GM21360 (cell line): ENCODE measurements at regions not wholly inside any gene's neighbourhood (a gene's known extent, or its start where the extent isn't known, plus 50 kb on each side); places are given as distances from the start of the nearest gene placed in this dataset.
"Not testable (repeated sequence)": the region's sequence is repeated elsewhere in the genome, so short reads cannot be mapped to it uniquely, and the experiment has no call there.

ENCODE experiments used
- ATAC-seq: cut with Tn5 transposase; IDR thresholded peaks from one replicate; pipeline ENCODE4 v1.9.1; 2021; ENCODE audit warnings: mild to moderate bottlenecking, moderate library complexity; ENCODE audit not compliant: unreplicated experiment

- ATAC-seq, result no peak
These were observed 183.8 kb upstream of the ITGA1 start for GRCh38 chr5:52603778-52604554.

GRCh38 chr5:52605317-52606313 is 182.1 kb upstream of the ITGA1 start:
- ATAC-seq, result no peak

GRCh38 chr5:52607227-52607824 is 180.4 kb upstream of the ITGA1 start:
- no peak for ATAC-seq

GRCh38 chr5:52620315-52620714 is 167.4 kb upstream of the ITGA1 start:
- ATAC-seq, result no peak

- no peak for ATAC-seq
These were observed 164.4 kb upstream of the ITGA1 start for GRCh38 chr5:52623291-52623690.

- ATAC-seq, result no peak
These were observed 163.4 kb upstream of the ITGA1 start for GRCh38 chr5:52624291-52624690.

GRCh38 chr5:52626312-52626711 is 161.4 kb upstream of the ITGA1 start:
- no peak for ATAC-seq

GRCh38 chr5:52627740-52628139 is 160.0 kb upstream of the ITGA1 start:
- no peak for ATAC-seq

GRCh38 chr5:52632281-52632680 is 155.4 kb upstream of the ITGA1 start:
- ATAC-seq, result no peak

GRCh38 chr5:52634171-52634570 is 153.5 kb upstream of the ITGA1 start:
- not testable (repeated sequence) for ATAC-seq

GRCh38 chr5:52638732-52639131 is 149.0 kb upstream of the ITGA1 start:
- no peak for ATAC-seq

- no peak for ATAC-seq
These were observed 139.0 kb upstream of the ITGA1 start for GRCh38 chr5:52648726-52649125.

- ATAC-seq, result no peak
These were observed 132.6 kb upstream of the ITGA1 start for GRCh38 chr5:52655163-52655562.

GRCh38 chr5:52656569-52657246 is 131.0 kb upstream of the ITGA1 start:
- ATAC-seq, result no peak

GRCh38 chr5:52657247-52657645 is 130.5 kb upstream of the ITGA1 start:
- no peak for ATAC-seq

- ATAC-seq, result no peak
These were observed 129.5 kb upstream of the ITGA1 start for GRCh38 chr5:52658246-52658645.

- no peak for ATAC-seq
These were observed 127.1 kb upstream of the ITGA1 start for GRCh38 chr5:52660621-52661020.

GRCh38 chr5:52661903-52662595 is 125.7 kb upstream of the ITGA1 start:
- ATAC-seq, result no peak

GRCh38 chr5:52665559-52665958 is 122.2 kb upstream of the ITGA1 start:
- ATAC-seq, result no peak

GRCh38 chr5:52668139-52668538 is 119.6 kb upstream of the ITGA1 start:
- no peak for ATAC-seq
